AG09319 (cell line): ENCODE measurements at regions not wholly inside any gene's neighbourhood (a gene's known extent, or its start where the extent isn't known, plus 50 kb on each side); places are given as distances from the start of the nearest gene placed in this dataset.
"Not testable (repeated sequence)": the region's sequence is repeated elsewhere in the genome, so short reads cannot be mapped to it uniquely, and the experiment has no call there.

Experiments
- DNase-seq: peaks from one replicate; pipeline ENCODE4 v3.0.0-alpha.2; 2010; ENCODE audit warnings: low read depth; ENCODE audit errors: extremely low read depth
- TF ChIP-seq, protein P1 (sequence below): IDR thresholded peaks from 2 replicates; pipeline ENCODE4 v1.5.1; 2011; ENCODE audit warnings: low read depth, mild to moderate bottlenecking, inconsistent platforms, low read length, moderate library complexity

DNA sequence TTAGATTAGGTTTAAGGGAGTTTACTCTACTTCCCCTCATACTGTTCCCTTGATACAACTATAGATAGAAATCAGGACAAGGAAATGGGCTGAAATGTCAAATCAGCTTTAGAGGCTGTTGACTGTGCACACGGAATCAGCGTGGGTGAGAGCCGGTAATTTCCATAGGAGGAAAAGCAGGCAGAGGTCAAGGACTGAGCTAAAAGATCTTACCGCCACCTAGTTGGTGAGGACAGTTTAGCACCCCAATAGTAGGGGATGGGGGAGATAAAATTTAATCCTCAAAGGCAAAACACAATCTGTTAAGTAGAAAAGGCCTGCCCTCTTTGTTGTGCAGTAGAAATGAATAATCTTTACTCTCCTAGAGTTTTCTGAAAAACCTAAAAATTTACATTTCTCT is 1154.5 kb upstream of the CHAC2 start:
- no peak for DNase-seq
- TF ChIP-seq, protein P1, sequence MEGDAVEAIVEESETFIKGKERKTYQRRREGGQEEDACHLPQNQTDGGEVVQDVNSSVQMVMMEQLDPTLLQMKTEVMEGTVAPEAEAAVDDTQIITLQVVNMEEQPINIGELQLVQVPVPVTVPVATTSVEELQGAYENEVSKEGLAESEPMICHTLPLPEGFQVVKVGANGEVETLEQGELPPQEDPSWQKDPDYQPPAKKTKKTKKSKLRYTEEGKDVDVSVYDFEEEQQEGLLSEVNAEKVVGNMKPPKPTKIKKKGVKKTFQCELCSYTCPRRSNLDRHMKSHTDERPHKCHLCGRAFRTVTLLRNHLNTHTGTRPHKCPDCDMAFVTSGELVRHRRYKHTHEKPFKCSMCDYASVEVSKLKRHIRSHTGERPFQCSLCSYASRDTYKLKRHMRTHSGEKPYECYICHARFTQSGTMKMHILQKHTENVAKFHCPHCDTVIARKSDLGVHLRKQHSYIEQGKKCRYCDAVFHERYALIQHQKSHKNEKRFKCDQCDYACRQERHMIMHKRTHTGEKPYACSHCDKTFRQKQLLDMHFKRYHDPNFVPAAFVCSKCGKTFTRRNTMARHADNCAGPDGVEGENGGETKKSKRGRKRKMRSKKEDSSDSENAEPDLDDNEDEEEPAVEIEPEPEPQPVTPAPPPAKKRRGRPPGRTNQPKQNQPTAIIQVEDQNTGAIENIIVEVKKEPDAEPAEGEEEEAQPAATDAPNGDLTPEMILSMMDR: no peak

DNA sequence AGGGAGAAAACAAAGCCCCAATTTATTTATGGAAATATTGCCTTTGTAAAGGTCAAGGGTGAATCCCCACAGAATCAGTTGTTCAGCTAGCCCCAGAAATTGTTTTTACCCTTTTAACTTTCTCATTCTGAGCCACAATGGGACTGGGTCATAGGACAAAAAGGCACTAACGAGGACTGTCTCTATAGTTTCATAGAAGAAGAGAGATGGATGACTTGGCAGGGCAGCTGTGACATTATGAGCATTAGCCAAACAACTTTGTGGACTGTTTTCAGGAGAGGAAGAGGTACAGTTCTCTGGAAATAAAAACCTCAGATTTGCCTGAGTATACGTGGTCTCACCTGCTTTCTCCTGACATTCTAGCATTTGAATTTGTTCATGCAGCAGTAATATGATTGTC is 1155.8 kb upstream of the CHAC2 start:
- TF ChIP-seq, protein P1: no peak
- no peak for DNase-seq

DNA sequence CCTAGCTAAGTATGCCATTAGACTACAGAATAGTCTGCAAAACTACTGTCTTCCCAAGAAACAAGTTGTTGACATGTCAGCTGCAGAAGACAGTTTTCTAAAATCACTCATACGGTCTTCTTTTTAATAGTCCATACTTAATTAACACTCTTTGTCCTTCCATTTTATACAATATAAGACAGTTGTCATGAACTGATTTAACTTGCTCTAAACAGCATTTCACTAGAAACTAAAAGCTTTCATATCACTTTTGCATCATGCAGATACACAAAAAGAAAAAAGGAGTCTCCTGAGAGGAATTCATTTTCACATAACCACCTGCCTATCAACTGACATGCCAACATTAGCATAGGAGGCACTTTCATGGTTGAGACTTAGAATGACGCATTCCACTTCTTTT is 1159.6 kb upstream of the CHAC2 start:
- TF ChIP-seq, protein P1: no peak
- DNase-seq: no peak

DNA sequence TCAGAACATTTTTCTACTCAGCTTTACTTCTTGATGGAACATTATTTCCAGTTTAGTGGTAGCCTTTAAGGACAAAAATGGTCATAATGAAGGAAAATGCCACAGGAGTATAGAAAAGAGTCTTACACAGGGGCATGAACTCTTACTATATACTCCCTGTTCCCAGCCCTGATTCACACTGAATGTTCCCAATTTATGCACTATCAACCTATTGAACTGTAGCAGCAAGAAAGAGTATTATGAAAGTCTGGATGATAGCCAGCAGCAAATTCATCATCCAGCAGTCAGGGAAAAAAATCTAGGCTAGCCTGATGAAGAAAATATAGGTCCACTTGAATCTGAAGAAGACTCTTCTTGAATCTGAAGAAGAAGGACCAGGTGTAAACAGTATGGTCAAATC is 1170.3 kb upstream of the CHAC2 start:
- TF ChIP-seq, protein P1: no peak
- no peak for DNase-seq

DNA sequence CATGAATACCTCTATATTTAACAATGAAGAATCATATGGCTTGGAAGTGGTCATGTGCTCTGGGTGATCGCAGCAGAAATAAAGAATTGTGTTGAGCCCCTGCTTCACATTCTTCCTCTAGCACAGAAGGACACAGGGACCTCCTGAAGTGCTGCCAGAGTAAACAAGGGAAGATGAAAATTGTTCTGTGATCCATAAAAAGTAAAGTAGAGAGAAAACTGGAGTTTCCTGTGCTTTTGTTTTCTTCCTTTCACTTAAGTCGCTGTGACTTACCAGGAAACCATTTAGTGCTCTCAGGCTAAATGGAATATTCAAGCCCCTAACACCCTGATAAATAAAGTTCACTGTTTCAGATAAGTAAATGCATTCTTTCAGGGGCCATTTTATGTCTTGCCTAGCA is 1173.6 kb upstream of the CHAC2 start:
- DNase-seq: no peak

DNA sequence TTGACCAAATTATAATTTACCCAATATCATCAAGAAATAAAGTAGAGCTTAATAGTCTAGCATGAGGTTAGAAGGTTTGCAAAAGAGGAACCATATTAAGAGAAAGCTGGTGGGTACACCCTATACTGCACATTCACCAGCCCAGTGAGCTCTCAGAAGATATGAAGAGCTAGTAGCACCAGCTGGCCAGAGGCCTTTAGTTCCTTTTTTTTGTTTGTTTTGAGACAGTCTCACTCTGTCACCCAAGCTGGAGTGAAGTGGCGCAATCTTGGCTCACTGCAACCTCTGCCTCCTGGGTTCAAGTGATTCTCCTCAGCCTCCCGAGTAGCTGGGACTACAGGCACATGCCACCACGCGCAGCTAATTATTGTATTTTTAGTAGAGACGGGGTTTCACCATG is 1183.5 kb upstream of the CHAC2 start:
- DNase-seq: not testable (repeated sequence)

More for the DNA sequence above, 1173.6 kb upstream of the CHAC2 start:
- TF ChIP-seq, protein P1: no peak

DNA sequence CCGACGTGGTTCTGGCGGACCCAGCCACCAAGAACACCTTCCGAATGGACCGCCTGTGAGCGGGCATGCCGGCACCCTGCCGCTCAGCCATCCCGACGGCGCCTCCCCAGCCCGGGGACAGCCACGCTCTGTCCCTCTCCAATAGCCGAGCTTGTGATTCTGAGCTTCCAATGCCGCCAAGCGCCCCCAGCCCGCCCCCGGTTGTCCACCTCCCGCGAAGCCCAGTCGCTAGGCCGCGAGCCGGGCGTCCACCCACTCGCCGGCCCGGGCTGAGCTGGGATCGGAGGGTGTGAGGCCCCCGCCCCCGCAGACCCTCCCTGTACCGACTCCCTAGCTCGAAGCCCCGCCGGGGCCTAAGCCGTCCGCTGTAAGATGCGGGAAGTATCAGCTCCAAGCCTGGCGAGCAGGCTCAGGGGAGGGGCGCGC is 1195.1 kb upstream of the CHAC2 start:
- no peak for DNase-seq
- TF ChIP-seq, protein P1: no peak
